ENCODE measurements at regions not wholly inside any gene's neighbourhood (a gene's known extent, or its start where the extent isn't known, plus 50 kb on each side); places are given as distances from the start of the nearest gene placed in this dataset.

GRCh38 chr12:77504466-77504865 is 326.2 kb upstream of the NAV3 start:
- Histone ChIP-seq H3K79me2 (ENCODE audit: low read length) (no peaks in the 10 kb centered on the region), H3K9ac (ENCODE audit: low read length) (no peak overlapping the region)

GRCh38 chr12:77500089-77500488 is 330.6 kb upstream of the NAV3 start:
- no peaks in the 10 kb centered on the region for H3K4me1 ChIP-seq (ENCODE audit: low read length)
- no peak overlapping the region for H3K4me2 ChIP-seq (ENCODE audit: low read length)
- H3K4me3 ChIP-seq (ENCODE audit: low read length): no peak overlapping the region
- no peak overlapping the region for H2AFZ ChIP-seq (ENCODE audit: low read depth, low read length)
- no peaks in the 10 kb centered on the region for H3K79me2 ChIP-seq (ENCODE audit: low read length)
- H3K27me3 ChIP-seq (ENCODE audit: low read depth, low read length): no peaks in the 10 kb centered on the region
- H3K27ac ChIP-seq (ENCODE audit: low read length): no peak overlapping the region
- H4K20me1 ChIP-seq (ENCODE audit: insufficient read depth, low read length): no peaks in the 10 kb centered on the region
- no peaks in the 10 kb centered on the region for H3K9me3 ChIP-seq (ENCODE audit: insufficient read depth, low read length)
- no peak overlapping the region for H3K9ac ChIP-seq (ENCODE audit: low read length)
- no peaks in the 10 kb centered on the region for H3K36me3 ChIP-seq (replicated peaks; ENCODE audit: low read depth, low read length)
- no peak for TF ChIP-seq EZH2phosphoT487 (IDR thresholded peaks at IDR 0.05; ENCODE audit: low read depth)
- TF ChIP-seq, protein P1, sequence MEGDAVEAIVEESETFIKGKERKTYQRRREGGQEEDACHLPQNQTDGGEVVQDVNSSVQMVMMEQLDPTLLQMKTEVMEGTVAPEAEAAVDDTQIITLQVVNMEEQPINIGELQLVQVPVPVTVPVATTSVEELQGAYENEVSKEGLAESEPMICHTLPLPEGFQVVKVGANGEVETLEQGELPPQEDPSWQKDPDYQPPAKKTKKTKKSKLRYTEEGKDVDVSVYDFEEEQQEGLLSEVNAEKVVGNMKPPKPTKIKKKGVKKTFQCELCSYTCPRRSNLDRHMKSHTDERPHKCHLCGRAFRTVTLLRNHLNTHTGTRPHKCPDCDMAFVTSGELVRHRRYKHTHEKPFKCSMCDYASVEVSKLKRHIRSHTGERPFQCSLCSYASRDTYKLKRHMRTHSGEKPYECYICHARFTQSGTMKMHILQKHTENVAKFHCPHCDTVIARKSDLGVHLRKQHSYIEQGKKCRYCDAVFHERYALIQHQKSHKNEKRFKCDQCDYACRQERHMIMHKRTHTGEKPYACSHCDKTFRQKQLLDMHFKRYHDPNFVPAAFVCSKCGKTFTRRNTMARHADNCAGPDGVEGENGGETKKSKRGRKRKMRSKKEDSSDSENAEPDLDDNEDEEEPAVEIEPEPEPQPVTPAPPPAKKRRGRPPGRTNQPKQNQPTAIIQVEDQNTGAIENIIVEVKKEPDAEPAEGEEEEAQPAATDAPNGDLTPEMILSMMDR (IDR thresholded peaks at IDR 0.05; ENCODE audit: low read depth, low read length): no peak

More at GRCh38 chr12:77504466-77504865, 326.2 kb upstream of the NAV3 start:
- no peak overlapping the region for H3K4me2 ChIP-seq (ENCODE audit: low read length)
- H3K4me3 ChIP-seq (ENCODE audit: low read length): no peak overlapping the region
- no peaks in the 10 kb centered on the region for H3K36me3 ChIP-seq (replicated peaks; ENCODE audit: low read depth, low read length)
- no peak overlapping the region for H2AFZ ChIP-seq (ENCODE audit: low read depth, low read length)
- peaks cover 5% of the 10 kb centered on the region; the same call in 1 of the 2 replicates for H3K4me1 ChIP-seq (ENCODE audit: low read length)
- TF ChIP-seq, protein P1 (IDR thresholded peaks at IDR 0.05; ENCODE audit: low read depth, low read length): no peak
- TF ChIP-seq EZH2phosphoT487 (IDR thresholded peaks at IDR 0.05; ENCODE audit: low read depth): no peak
- H3K27ac ChIP-seq (ENCODE audit: low read length): no peak overlapping the region
- H3K27me3 ChIP-seq (ENCODE audit: low read depth, low read length): 0 out of 2 replicates have a peak, but pooled peaks cover 4% of the 10 kb centered on the region
- no peaks in the 10 kb centered on the region for H4K20me1 ChIP-seq (ENCODE audit: insufficient read depth, low read length)
- no peaks in the 10 kb centered on the region for H3K9me3 ChIP-seq (ENCODE audit: insufficient read depth, low read length)

DNA sequence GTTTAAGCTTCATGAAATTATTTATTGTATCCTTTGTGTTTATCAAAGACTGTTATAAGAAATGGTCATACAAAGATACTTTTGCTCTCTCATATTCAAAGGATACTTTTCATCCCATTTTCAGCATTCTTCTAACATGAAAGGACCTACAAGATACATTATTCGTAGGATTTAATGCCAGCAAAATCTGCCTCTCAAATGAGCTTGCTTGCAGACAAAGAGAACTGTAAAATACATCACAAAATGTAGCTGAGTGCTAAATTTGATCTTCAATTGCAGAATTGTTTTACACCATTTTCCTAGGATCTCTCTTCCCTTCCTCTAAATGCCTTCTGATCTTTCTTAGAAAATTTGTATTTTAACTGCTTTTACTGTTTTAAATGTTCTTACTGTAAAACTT is 333.0 kb upstream of the NAV3 start:
- H3K27ac ChIP-seq (ENCODE audit: low read length): no peak overlapping the region
- no peak overlapping the region for H3K4me3 ChIP-seq (ENCODE audit: low read length)
- H4K20me1 ChIP-seq (ENCODE audit: insufficient read depth, low read length): no peaks in the 10 kb centered on the region
- TF ChIP-seq EZH2phosphoT487 (IDR thresholded peaks at IDR 0.05; ENCODE audit: low read depth): no peak
- TF ChIP-seq, protein P1 (IDR thresholded peaks at IDR 0.05; ENCODE audit: low read depth, low read length): no peak
- H3K9me3 ChIP-seq (ENCODE audit: insufficient read depth, low read length): no peaks in the 10 kb centered on the region
- H3K9ac ChIP-seq (ENCODE audit: low read length): no peak overlapping the region
- no peak overlapping the region for H3K4me2 ChIP-seq (ENCODE audit: low read length)
- H3K79me2 ChIP-seq (ENCODE audit: low read length): no peaks in the 10 kb centered on the region
- H3K36me3 ChIP-seq (replicated peaks; ENCODE audit: low read depth, low read length): no peaks in the 10 kb centered on the region
- no peaks in the 10 kb centered on the region for H3K27me3 ChIP-seq (ENCODE audit: low read depth, low read length)
- H2AFZ ChIP-seq (ENCODE audit: low read depth, low read length): no peak overlapping the region
- H3K4me1 ChIP-seq (ENCODE audit: low read length): no peaks in the 10 kb centered on the region

DNA sequence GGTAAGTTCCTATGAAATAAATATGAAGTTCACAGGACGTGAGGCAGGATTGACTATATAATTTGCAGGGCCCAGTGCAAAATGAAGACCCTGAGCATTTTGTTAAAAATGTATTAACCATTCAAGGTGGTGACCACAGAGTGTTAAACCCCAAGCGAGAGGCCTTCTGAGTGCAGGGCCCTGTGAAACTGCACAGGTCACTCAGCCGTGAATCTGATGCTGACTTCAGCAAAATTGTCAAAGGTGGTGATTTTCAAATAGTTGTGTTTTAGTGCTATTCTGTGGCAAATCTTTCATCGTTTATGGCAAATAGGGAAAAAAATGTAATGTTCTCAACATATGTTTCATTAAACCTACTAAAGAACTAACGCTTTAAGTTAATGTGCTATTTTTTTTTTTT is 334.0 kb upstream of the NAV3 start:
- H3K27me3 ChIP-seq (ENCODE audit: low read depth, low read length): no peaks in the 10 kb centered on the region
- TF ChIP-seq, protein P1 (IDR thresholded peaks at IDR 0.05; ENCODE audit: low read depth, low read length): no peak
- no peak for TF ChIP-seq EZH2phosphoT487 (IDR thresholded peaks at IDR 0.05; ENCODE audit: low read depth)
- no peaks in the 10 kb centered on the region for H4K20me1 ChIP-seq (ENCODE audit: insufficient read depth, low read length)
- H3K36me3 ChIP-seq (replicated peaks; ENCODE audit: low read depth, low read length): no peaks in the 10 kb centered on the region
- no peaks in the 10 kb centered on the region for H3K4me1 ChIP-seq (ENCODE audit: low read length)
- H3K4me3 ChIP-seq (ENCODE audit: low read length): no peak overlapping the region
- H3K9ac ChIP-seq (ENCODE audit: low read length): no peak overlapping the region
- no peaks in the 10 kb centered on the region for H3K9me3 ChIP-seq (ENCODE audit: insufficient read depth, low read length)
- no peak overlapping the region for H2AFZ ChIP-seq (ENCODE audit: low read depth, low read length)
- H3K4me2 ChIP-seq (ENCODE audit: low read length): no peak overlapping the region
- no peaks in the 10 kb centered on the region for H3K79me2 ChIP-seq (ENCODE audit: low read length)
- no peak overlapping the region for H3K27ac ChIP-seq (ENCODE audit: low read length)
